Fibroblast of the aortic adventitia (primary cell): ENCODE measurements at regions not wholly inside any gene's neighbourhood (a gene's known extent, or its start where the extent isn't known, plus 50 kb on each side); places are given as distances from the start of the nearest gene placed in this dataset.

ENCODE experiments used
- DNase-seq: peaks from one replicate; pipeline ENCODE4 v3.0.0-alpha.2; 2010; ENCODE audit warnings: low read depth
- H3K4me3 ChIP-seq: 2 replicates; pipeline ENCODE4 v1.5.1; 2011; ENCODE audit warnings: low read depth, mild to moderate bottlenecking, control low read depth, low read length, moderate library complexity
- TF ChIP-seq, protein P1 (sequence below): IDR thresholded peaks from 2 replicates; pipeline ENCODE4 v1.5.1; 2011; ENCODE audit warnings: mild to moderate bottlenecking, low read length, control low read depth, inconsistent platforms; ENCODE audit not compliant: insufficient read depth

DNA sequence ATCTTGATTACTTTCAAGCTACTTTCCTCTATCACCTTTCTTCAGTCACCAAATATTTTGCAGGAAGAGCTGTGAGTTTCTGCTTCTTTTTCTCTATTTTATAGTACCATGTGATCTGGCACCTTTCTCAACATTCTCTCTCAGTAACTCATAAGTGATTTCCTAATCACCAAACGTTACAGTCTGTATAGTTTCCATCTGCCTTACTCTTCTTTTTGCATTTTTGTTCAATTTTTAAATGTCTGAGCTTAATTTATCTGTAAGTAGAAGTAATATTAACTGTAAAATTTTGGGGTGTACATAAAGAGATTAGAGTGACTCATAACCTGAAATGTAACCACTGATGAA lies 422.1 kb upstream of the SYT1 start:
- H3K4me3 ChIP-seq: no peak overlapping the region
- DNase-seq: peak; percentile 68
- TF ChIP-seq, protein P1, sequence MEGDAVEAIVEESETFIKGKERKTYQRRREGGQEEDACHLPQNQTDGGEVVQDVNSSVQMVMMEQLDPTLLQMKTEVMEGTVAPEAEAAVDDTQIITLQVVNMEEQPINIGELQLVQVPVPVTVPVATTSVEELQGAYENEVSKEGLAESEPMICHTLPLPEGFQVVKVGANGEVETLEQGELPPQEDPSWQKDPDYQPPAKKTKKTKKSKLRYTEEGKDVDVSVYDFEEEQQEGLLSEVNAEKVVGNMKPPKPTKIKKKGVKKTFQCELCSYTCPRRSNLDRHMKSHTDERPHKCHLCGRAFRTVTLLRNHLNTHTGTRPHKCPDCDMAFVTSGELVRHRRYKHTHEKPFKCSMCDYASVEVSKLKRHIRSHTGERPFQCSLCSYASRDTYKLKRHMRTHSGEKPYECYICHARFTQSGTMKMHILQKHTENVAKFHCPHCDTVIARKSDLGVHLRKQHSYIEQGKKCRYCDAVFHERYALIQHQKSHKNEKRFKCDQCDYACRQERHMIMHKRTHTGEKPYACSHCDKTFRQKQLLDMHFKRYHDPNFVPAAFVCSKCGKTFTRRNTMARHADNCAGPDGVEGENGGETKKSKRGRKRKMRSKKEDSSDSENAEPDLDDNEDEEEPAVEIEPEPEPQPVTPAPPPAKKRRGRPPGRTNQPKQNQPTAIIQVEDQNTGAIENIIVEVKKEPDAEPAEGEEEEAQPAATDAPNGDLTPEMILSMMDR: no peak

DNA sequence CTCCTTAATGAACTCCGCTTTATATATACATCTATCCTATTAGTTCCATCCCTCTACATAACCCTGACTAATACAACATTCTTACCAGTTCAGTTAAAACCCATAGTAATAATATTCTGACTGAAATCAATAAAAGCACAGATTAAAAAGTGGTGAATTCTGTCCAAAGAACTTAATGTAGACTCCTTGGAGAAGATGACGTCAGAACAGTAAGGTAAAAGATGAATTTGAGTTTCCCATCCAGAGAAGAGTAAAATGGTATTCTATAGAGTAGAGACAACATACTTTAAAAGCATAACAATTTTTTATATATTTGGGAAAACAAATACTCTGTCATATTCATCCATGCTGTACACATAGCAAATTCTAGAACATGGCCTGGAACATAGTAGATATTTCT lies 418.0 kb upstream of the SYT1 start:
- H3K4me3 ChIP-seq: no peak overlapping the region
- TF ChIP-seq, protein P1: no peak
- DNase-seq: no peak

DNA sequence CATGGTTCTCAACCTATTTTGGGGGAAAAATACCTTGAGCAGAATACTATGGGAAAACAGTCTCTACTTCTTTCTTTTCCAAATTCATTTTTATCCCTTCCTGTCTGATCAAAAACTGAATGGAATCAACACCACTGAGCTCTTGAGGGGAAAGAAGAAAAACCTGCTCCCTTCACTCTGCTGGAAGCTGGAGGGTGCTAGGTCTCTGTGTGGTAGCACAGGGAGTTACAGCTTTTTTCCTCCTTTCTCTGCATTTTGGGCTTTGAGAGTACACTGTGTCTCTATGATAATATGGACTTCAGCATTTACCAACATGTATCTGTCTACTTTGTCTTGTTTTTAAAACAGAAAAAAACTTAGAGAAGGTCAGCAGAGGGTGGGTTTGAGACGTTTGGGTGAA lies 417.2 kb upstream of the SYT1 start:
- TF ChIP-seq, protein P1: no peak
- no peak overlapping the region for H3K4me3 ChIP-seq

DNA sequence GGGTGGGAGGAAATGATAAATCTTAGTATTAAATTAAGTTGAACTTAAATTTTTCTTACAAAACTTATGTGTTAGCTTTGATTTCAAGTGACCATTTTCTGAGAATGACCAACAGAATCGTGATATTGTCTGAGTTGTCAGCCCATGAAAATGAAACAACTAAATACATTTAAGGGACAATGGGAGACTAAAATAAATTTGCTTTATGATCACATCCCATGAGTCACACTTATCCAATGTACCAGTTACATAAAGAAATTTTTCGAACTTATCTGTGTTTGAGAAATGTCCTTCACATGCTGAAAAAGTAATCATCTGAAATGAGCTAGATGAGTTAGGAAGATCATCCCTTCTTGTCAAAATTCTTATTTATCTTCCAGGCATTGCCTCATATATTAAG lies 415.9 kb upstream of the SYT1 start:
- DNase-seq: no peak
- TF ChIP-seq, protein P1: no peak
- H3K4me3 ChIP-seq: no peak overlapping the region

More for the DNA sequence above, 417.2 kb upstream of the SYT1 start:
- no peak for DNase-seq

DNA sequence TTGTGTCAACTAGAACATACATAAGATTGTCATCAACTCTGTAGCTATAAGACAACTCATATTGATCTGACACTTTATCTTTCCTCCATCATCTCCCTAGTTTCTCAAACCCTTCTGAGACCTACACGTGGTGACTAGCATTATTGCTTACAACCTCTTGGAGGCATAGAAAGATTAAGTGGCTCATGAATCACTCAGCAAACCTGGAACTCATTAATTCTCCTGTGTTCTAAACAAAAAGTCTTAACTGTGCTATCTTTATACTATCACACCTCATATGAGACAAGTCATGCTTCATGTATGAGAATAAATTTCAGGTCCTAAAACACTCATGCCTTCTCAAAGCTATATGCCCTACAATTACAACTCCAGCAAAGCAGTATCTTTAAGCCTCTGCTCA lies 408.6 kb upstream of the SYT1 start:
- DNase-seq: peak; percentile 10

DNA sequence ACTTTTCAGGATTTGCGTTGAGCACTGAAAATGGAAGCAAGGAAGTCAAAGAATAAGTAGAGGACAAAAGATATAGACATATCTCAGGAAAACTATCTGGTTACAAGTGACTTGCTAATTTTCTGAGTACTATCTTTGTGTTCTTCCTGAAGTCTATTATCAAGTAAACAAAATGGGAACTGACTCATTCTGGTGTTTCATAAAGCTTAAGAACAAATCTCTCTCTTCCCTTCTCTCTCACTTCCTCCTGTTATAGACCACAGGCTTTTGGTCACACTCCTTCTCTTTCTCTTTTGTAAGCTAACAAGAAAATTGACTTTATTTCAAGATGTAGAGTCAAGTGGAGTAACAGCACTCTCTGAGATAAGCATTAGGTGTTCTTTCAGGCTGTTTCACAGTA lies 406.6 kb upstream of the SYT1 start:
- TF ChIP-seq, protein P1: no peak
- no peak overlapping the region for H3K4me3 ChIP-seq
- DNase-seq: peak; percentile 6

More for the DNA sequence above, 408.6 kb upstream of the SYT1 start:
- no peak overlapping the region for H3K4me3 ChIP-seq
- TF ChIP-seq, protein P1: no peak
